Uterus (tissue), 2 donors: ENCODE measurements at regions not wholly inside any gene's neighbourhood (a gene's known extent, or its start where the extent isn't known, plus 50 kb on each side); places are given as distances from the start of the nearest gene placed in this dataset.

Source experiments
- POLR2A ChIP-seq, 2 donors: fragments of 450-650 bp; IDR thresholded peaks; one replicate each; pipeline ENCODE4 v1.6.1; 2016; ENCODE audit warnings: antibody characterized with exemption in 2 of 2, mild to moderate bottlenecking in 1 of 2, moderate library complexity in 1 of 2
- TF ChIP-seq, protein P1 (sequence below), 4 experiments: fragments of 200-600 bp in 2 of 4; fragments of 450-650 bp in 2 of 4; sonication (generic) in 2 of 4; IDR thresholded peaks; one replicate each; pipeline ENCODE4 v1.5.1; 2016 to 2019; ENCODE audit warnings: antibody characterized with exemption in 4 of 4, mild to moderate bottlenecking in 2 of 4, moderate library complexity in 1 of 4

DNA sequence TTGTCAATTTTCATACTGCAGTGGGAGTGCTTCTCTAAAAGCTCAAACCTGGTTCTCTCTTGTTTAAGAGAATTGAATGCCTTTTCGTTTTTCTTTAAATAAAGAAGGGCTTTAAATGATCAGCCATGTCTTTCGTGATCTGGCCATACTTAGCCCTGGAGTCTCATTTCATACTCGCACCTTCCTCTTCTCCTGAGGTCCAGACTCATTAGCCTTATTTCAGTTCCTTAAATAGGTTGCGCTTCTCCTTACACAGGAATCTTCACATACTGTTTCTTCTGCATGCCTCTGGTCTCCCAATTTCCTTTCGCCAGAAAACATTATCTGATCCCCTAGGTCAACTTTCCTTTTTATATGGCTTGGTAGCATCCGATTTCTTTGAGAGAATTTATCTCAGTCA is 565.6 kb upstream of the TENM3 start:
- TF ChIP-seq, protein P1, sequence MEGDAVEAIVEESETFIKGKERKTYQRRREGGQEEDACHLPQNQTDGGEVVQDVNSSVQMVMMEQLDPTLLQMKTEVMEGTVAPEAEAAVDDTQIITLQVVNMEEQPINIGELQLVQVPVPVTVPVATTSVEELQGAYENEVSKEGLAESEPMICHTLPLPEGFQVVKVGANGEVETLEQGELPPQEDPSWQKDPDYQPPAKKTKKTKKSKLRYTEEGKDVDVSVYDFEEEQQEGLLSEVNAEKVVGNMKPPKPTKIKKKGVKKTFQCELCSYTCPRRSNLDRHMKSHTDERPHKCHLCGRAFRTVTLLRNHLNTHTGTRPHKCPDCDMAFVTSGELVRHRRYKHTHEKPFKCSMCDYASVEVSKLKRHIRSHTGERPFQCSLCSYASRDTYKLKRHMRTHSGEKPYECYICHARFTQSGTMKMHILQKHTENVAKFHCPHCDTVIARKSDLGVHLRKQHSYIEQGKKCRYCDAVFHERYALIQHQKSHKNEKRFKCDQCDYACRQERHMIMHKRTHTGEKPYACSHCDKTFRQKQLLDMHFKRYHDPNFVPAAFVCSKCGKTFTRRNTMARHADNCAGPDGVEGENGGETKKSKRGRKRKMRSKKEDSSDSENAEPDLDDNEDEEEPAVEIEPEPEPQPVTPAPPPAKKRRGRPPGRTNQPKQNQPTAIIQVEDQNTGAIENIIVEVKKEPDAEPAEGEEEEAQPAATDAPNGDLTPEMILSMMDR (IDR thresholded peaks at IDR 0.05) = no peak
- no peak for TF ChIP-seq POLR2A (IDR thresholded peaks at IDR 0.05)
